OCI-LY7 (cell line): ENCODE measurements at regions not wholly inside any gene's neighbourhood (a gene's known extent, or its start where the extent isn't known, plus 50 kb on each side); places are given as distances from the start of the nearest gene placed in this dataset.

Experiments used
- BruUV-seq: library from RNA; stranded (reverse); fragments of 400-500 nt; replicated peaks from 2 replicates; lab custom pipeline; 2021; lab: Mats Ljungman, UMichigan
- CTCF ChIA-PET: fragments of 300-600 bp; sonication (Branson Sonifier 250); formaldehyde crosslinking; loops from one replicate; lab custom pipeline; 2022; ENCODE audit warnings: antibody characterized with exemption; ENCODE audit not compliant: unreplicated experiment; lab: Charles Lee
- POLR2A ChIA-PET: fragments of 300-600 bp; sonication (Branson Sonifier 250); formaldehyde crosslinking; loops from one replicate; lab custom pipeline; 2022; ENCODE audit warnings: antibody characterized with exemption; lab: Charles Lee
- DNase-seq: peaks from one replicate; pipeline ENCODE4 v3.0.0-alpha.2; 2015; ENCODE audit warnings: low spot score
- H2AFZ ChIP-seq: fragments of 200-600 bp; sonication (generic), shearing (Covaris generic); 2 replicates; pipeline ENCODE4 v1.6.1; 2014; ENCODE audit warnings: mild to moderate bottlenecking, antibody characterized with exemption, low read length, moderate library complexity
- H3K27ac ChIP-seq: fragments of 200-600 bp; sonication (generic); 2 replicates; pipeline ENCODE4 v1.5.1; 2014; ENCODE audit warnings: mixed run types, low read depth, mild to moderate bottlenecking, moderate library complexity, low read length, inconsistent platforms; ENCODE audit not compliant: poor library complexity, severe bottlenecking
- H3K36me3 ChIP-seq: fragments of 200-600 bp; sonication (generic); 2 replicates; pipeline ENCODE4 v1.6.1; 2014; ENCODE audit warnings: mild to moderate bottlenecking, antibody characterized with exemption, low read length, moderate library complexity, mixed read lengths; ENCODE audit not compliant: insufficient read depth
- H3K4me1 ChIP-seq: fragments of 200-600 bp; sonication (generic); 2 replicates; pipeline ENCODE4 v1.5.1; 2014; ENCODE audit warnings: mild to moderate bottlenecking, low read length; ENCODE audit not compliant: insufficient read depth, poor library complexity, severe bottlenecking
- H3K4me2 ChIP-seq: fragments of 200-600 bp; sonication (generic); 2 replicates; pipeline ENCODE4 v1.6.1; 2014; ENCODE audit warnings: mild to moderate bottlenecking, low read length
- H3K4me3 ChIP-seq: fragments of 200-600 bp; sonication (generic); 2 replicates; pipeline ENCODE4 v1.5.1; 2014; ENCODE audit warnings: mild to moderate bottlenecking, low read depth, low read length; ENCODE audit not compliant: poor library complexity, severe bottlenecking
- H3K79me2 ChIP-seq: fragments of 200-600 bp; sonication (generic); 2 replicates; pipeline ENCODE4 v1.6.1; 2016; ENCODE audit warnings: low read depth, mild to moderate bottlenecking, low read length, moderate library complexity, mixed read lengths; ENCODE audit not compliant: insufficient read depth
- H3K9me2 ChIP-seq: fragments of 200-600 bp; sonication (generic); 2 replicates; pipeline ENCODE4 v1.6.1; 2016; ENCODE audit warnings: mild to moderate bottlenecking, low read length, mixed read lengths; ENCODE audit not compliant: insufficient read depth
- H3K9me3 ChIP-seq: fragments of 200-600 bp; sonication (generic); 2 replicates; pipeline ENCODE4 v1.6.1; 2014; ENCODE audit warnings: mild to moderate bottlenecking, mixed run types, low read length, mixed read lengths
- H4K20me1 ChIP-seq: fragments of 200-600 bp; sonication (generic); 2 replicates; pipeline ENCODE4 v1.6.1; 2014; ENCODE audit warnings: mild to moderate bottlenecking, antibody characterized with exemption, low read length, moderate library complexity, mixed read lengths; ENCODE audit not compliant: insufficient read depth
- EZH2phosphoT487 ChIP-seq: fragments of 200-600 bp; sonication (generic); IDR thresholded peaks from 2 replicates; pipeline ENCODE4 v1.6.1; 2018; ENCODE audit warnings: low read depth, borderline replicate concordance, mild to moderate bottlenecking, mixed run types, antibody characterized with exemption, low read length, moderate library complexity, mixed read lengths
- intact Hi-C: fragments of 100-400 bp; cut with micrococcal nuclease; formaldehyde crosslinking; loops from one replicate; pipeline ENCODE4 v1.10.0; 2022; ENCODE audit not compliant: unreplicated experiment
- TF ChIP-seq, protein P1 (sequence below): fragments of 200-600 bp; sonication (generic); conservative IDR thresholded peaks from 2 replicates; pipeline ENCODE4 v1.5.1; 2014; ENCODE audit warnings: mild to moderate bottlenecking, antibody characterized with exemption, low read length, moderate library complexity, mixed read lengths

GRCh38 chr10:131728286-131729228 lies 172.3 kb upstream of the PPP2R2D start:
- no peaks in the 10 kb centered on the region for H3K9me2 ChIP-seq
- no peaks in the 10 kb centered on the region for H3K36me3 ChIP-seq
- no peak overlapping the region for H3K4me3 ChIP-seq
- H3K27ac ChIP-seq, result no peak overlapping the region
- ChIA-PET POLR2A (no interaction called here), CTCF (no interaction called here)
- no peaks in the 10 kb centered on the region for H3K9me3 ChIP-seq
- intact Hi-C loops, result no loop called here
- DNase-seq, result no peak
- TF ChIP-seq, protein P1, sequence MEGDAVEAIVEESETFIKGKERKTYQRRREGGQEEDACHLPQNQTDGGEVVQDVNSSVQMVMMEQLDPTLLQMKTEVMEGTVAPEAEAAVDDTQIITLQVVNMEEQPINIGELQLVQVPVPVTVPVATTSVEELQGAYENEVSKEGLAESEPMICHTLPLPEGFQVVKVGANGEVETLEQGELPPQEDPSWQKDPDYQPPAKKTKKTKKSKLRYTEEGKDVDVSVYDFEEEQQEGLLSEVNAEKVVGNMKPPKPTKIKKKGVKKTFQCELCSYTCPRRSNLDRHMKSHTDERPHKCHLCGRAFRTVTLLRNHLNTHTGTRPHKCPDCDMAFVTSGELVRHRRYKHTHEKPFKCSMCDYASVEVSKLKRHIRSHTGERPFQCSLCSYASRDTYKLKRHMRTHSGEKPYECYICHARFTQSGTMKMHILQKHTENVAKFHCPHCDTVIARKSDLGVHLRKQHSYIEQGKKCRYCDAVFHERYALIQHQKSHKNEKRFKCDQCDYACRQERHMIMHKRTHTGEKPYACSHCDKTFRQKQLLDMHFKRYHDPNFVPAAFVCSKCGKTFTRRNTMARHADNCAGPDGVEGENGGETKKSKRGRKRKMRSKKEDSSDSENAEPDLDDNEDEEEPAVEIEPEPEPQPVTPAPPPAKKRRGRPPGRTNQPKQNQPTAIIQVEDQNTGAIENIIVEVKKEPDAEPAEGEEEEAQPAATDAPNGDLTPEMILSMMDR, result no peak
- TF ChIP-seq EZH2phosphoT487, result no peak
- no TSS peak for BruUV-seq
- no peak overlapping the region for H2AFZ ChIP-seq
- H4K20me1 ChIP-seq, result no peaks in the 10 kb centered on the region
- H3K4me1 ChIP-seq, result no peaks in the 10 kb centered on the region
- no peaks in the 10 kb centered on the region for H3K79me2 ChIP-seq
- no peak overlapping the region for H3K4me2 ChIP-seq

GRCh38 chr10:131729361-131729760 lies 171.4 kb upstream of the PPP2R2D start:
- BruUV-seq, result no TSS peak
- no peaks in the 10 kb centered on the region for H3K36me3 ChIP-seq
- no peaks in the 10 kb centered on the region for H3K9me3 ChIP-seq
- no peak overlapping the region for H3K4me2 ChIP-seq
- H3K27ac ChIP-seq, result no peak overlapping the region
- no peaks in the 10 kb centered on the region for H3K79me2 ChIP-seq
- ChIA-PET CTCF (interaction anchor here (0.5 kb wide), 1 partner anchor 61 kb away, joined by 3 read pairs; no protein-coding TSS in a partner anchor), POLR2A (no interaction called here)
- intact Hi-C loops, result no loop called here
- H2AFZ ChIP-seq, result no peak overlapping the region
- H3K4me1 ChIP-seq, result no peaks in the 10 kb centered on the region
- no peaks in the 10 kb centered on the region for H4K20me1 ChIP-seq
- no peaks in the 10 kb centered on the region for H3K9me2 ChIP-seq
- TF ChIP-seq, protein P1, result no peak
- TF ChIP-seq EZH2phosphoT487, result no peak
- no peak for DNase-seq
- no peak overlapping the region for H3K4me3 ChIP-seq
